HEK293 (cell line): ENCODE measurements at regions not wholly inside any gene's neighbourhood (a gene's known extent, or its start where the extent isn't known, plus 50 kb on each side); places are given as distances from the start of the nearest gene placed in this dataset.

Experiments used
- ATF2 ChIP-seq: fragments of 450-650 bp; formaldehyde crosslinking; IDR thresholded peaks from 2 replicates; pipeline ENCODE4 v1.5.1; 2016; ENCODE audit warnings: missing biosample characterization, missing genetic modification characterization, low read depth
- CTCF ChIP-seq: fragments of 450-650 bp; formaldehyde crosslinking; IDR thresholded peaks from 2 replicates; pipeline ENCODE4 v1.5.1; 2016; ENCODE audit warnings: missing biosample characterization, missing genetic modification characterization
- ZBTB8A ChIP-seq: fragments of 450-650 bp; formaldehyde crosslinking; IDR thresholded peaks from 2 replicates; pipeline ENCODE4 v1.5.1; 2016; ENCODE audit warnings: missing biosample characterization, missing genetic modification characterization
- ZNF292 ChIP-seq: fragments of 450-650 bp; formaldehyde crosslinking; IDR thresholded peaks from 2 replicates; pipeline ENCODE4 v1.5.1; 2016; ENCODE audit warnings: low read depth, missing biosample characterization, missing genetic modification characterization, borderline replicate concordance
- ZNF521 ChIP-seq: fragments of 450-650 bp; formaldehyde crosslinking; IDR thresholded peaks from 2 replicates; pipeline ENCODE4 v1.5.1; 2017; ENCODE audit warnings: missing biosample characterization, mild to moderate bottlenecking, missing genetic modification characterization
- ZNF639 ChIP-seq: fragments of 450-650 bp; formaldehyde crosslinking; IDR thresholded peaks from 2 replicates; pipeline ENCODE4 v1.5.1; 2016; ENCODE audit warnings: missing biosample characterization, missing genetic modification characterization
- ZNF670 ChIP-seq: fragments of 450-650 bp; formaldehyde crosslinking; IDR thresholded peaks from 2 replicates; pipeline ENCODE4 v1.5.1; 2016; ENCODE audit warnings: missing biosample characterization, missing genetic modification characterization, low read depth
- ZSCAN30 ChIP-seq: fragments of 450-650 bp; IDR thresholded peaks from 2 replicates; pipeline ENCODE4 v1.5.1; 2018; ENCODE audit warnings: missing biosample characterization, mild to moderate bottlenecking, missing genetic modification characterization, moderate library complexity

- TF ChIP-seq CTCF (tag by site-specific recombination), result no peak
- TF ChIP-seq ZBTB8A (tag by site-specific recombination), result no peak
- TF ChIP-seq ZNF639 (tag by site-specific recombination), result no peak
- TF ChIP-seq ZNF670 (tag by site-specific recombination), result no peak
- no peak for TF ChIP-seq ZNF292
- TF ChIP-seq ZNF521 (tag by site-specific recombination), result no peak
- TF ChIP-seq ZSCAN30 (tag by site-specific recombination), result no peak
- TF ChIP-seq ATF2, result no peak
Measured at GRCh38 chr5:25334350-25334749, 689.6 kb upstream of the CDH10 start.
